NCI-H2107 treated with DMSO at 0.1 percent for 48 hours (cell line): ENCODE measurements at regions not wholly inside any gene's neighbourhood (a gene's known extent, or its start where the extent isn't known, plus 50 kb on each side); places are given as distances from the start of the nearest gene placed in this dataset.

Experiments used
- DNase-seq: peaks from one replicate; lab custom pipeline; 2025; ENCODE audit not compliant: unreplicated experiment; lab: John Stamatoyannopoulos, UW

DNA sequence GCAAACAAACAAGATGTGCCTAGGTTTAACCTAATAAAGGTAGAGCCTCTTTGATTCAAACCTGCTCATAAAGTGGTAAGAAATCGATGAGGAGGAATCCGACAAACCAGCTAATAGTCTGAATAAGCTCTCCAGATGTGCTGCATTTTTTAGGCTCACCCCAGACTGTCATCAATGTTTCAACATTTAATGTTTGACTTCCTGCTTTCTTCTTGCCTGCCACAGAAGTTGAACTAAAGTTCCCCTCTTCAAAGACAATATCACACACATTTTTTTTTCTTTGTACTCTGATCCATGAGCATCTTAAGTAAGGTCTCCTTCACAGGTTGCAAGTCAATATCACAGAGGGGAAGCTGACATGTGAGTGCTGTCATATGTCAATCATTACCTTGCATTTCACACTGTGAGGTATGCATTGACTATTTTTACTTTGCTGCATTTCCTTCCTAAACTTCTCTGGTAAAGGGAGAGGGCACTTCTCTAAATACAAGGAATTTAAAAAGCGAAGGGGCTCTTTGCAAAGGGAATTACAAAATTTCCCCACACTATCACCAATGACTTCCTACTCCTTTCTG, 172.3 kb upstream of the MCTP2 start:
- DNase-seq, result no peak

DNA sequence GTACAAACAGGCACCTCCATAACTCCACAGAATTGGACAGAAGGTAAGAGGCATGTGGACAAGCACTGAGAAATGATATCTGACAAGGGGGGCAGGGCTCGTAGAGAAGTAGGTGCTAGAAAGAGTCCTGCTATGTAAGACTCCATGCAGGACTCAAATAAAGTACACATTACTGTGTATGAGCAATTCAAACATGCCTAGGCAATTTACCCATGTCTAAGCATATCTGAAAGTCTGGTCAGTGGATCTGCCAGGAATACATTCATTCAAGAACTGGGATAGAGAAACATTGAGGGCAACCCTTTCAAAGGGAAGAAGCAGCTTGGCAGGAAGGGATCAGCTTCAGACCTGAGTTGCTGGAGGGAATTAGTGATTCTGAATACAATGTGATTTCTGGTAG, 174.1 kb upstream of the MCTP2 start:
- no peak for DNase-seq

DNA sequence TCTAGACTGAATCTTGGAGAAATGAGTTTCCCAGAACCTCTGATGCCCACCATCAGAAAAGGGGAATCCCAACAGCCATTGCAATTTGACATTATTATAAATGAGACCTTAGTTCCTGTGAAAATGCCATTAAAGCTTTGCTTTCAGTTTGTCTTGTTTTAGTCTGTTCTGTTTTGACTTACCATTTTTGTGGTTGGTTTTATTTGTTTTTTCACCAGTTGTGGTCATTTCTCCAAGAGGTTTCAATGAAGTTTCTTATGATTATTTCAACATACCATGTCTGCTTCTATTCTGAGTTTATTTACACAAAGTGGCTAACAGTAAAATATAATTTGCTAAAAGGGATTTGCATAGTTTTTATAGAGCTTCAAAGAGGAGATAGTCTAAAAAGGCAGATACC, 175.0 kb upstream of the MCTP2 start:
- DNase-seq, result no peak

DNA sequence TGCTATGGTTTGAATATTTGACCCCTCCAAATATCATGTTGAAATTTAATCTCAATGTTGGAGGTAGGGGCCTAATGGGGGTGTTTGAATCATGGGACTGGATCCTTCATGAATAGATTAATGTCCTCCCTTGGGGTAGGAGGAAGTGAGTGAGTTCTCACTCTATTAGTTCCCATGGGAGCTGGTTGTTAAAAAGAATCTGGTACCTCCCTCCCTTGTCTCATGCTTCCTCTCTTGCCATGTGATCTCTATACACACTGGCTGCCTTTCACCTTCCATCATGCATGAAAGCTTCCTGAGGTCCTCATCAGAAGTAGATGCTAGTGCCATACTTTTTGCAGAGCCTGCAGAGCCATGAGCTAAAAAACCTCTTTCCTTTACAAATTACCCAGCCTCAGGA, 177.7 kb upstream of the MCTP2 start:
- no peak for DNase-seq

DNA sequence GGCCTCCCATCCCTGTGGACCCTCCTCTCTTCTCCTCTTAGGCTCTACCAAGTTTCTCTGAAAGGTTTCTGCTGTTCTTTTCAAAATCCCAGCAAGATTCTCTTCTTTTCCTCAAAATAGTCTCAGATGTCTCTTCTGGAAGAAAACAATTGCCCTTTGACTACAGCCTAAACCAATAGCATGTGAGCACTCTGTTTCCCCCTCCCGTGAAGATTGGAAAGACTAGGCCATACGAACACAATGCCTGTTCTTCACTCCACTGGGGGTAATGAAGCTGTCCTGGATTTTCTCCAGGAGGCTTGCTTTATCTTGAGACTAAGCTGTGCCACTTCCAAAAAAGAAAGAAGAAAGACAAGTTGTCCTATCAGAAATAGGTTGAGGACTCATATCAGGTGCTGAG, 178.7 kb upstream of the MCTP2 start:
- no peak for DNase-seq

DNA sequence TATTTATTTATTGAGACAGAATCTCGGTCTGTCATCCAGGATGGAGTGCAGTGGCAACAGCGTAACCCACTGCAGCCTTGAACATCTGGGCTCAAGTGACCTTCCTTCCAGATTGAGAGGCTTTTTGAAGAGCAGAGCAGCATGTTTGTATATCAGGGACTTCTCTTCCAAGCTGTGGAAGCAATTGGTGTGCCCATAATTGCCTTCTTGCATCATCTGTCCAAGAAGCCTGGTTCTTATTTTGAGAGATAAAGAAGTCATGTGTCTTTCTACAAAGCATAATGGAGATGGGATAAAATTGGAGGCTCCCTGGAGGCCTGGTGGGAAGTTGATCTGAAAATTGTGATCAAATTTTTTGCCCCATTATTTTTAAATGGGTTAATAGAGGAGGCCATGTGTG, 183.8 kb upstream of the MCTP2 start:
- DNase-seq, result no peak

DNA sequence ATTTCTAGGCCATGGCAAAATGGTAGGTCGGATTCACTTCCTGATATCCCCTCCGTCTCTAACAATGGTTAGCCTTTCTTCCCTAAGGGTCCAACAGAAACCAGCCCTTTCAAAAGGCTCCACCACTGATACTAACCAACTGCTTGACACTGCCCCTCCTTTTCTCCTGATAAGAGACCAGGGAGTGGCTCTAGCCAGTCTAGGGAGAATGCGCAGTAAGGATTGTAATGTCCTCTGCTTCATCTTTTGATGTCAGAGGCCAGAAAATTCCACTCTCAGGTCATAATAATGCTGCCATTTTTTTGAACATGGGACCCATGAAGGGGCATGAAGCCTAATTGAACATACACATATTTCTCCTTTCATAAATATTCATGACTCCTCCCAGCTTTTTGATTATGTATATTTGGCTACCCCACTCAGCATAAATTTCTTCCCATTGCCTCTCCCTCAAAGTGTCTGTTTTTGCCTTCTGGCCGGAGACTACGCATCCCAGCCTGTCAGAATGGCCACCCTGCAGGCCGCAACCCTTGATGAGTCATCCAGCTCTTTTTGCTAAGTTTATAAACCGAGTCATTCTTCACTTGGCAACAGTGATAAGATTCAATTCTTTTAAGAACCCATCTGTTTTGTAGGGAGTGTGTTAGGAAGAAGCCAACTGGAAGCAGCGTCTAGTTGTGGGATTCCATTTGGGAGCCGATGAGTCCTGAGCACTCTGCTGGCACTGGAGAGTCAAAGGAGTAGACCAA, 189.0 kb upstream of the MCTP2 start:
- DNase-seq, result no peak

DNA sequence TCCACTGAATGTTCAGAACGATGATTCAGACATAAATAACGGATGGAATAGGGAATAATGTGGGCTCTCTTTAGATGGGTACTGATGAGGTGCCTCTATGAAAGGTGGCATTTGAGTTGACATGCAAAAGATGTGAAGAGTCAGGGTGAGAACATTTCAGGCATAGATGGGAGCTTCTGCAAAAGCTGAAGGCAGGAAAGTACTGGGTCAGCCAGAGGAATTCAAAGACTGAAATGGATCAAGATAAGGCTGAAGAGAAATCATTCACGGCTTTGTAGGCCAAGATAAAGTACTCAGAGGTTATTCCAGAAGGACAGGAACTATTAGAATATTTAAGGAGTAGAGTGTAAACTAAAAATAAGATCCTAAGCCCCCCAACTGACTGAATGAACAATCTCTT, 189.6 kb upstream of the MCTP2 start:
- DNase-seq, result no peak

DNA sequence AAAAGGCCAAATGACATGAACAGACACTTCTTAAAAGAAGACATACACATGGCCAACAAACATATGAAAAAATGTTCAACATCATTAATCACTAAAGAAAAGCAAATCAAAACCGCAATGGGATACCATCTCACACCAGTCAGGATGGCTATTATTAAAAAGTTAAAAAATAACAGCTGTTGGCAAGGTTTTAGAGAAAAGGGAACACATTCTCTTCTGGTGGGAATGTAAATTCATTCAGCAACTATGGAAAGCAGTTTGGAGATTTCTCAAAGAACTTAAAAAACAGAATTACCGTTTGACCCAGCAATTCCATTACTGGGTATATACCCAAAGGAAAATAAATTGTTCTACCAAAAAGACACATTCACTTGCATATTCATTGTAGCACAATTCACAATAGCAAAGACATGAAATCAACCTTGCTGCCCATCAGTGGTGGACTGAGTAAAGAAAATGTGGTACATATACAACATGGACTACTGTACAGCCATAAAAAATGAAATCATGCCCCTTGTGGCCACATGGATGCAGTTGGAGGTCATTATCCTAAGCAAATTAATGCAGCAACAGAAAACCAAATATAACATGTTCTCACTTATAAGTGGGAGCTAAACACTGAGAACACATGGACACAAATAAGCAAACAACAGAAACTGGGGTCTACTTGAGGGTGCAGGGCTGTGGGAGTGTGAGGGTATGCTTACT, 190.7 kb upstream of the MCTP2 start:
- no peak for DNase-seq

DNA sequence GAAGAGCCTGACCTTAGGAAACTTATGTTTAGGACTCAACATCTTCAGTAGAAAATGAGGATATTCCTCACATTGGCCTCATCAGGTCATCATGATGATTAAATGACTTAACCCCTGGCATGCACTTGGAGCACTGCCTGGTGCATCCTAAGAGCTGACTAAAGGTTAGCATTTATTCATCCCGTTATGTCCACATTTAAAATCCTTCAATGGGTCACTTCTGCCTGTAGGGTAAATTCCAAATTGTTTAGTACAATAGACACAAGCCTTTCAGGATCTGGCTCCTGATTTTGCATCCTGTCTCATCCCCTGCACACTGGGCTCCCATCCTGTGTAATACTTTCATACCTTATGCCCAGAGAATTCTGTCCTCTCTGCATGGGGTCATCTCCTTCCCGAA, 195.2 kb upstream of the MCTP2 start:
- no peak for DNase-seq

DNA sequence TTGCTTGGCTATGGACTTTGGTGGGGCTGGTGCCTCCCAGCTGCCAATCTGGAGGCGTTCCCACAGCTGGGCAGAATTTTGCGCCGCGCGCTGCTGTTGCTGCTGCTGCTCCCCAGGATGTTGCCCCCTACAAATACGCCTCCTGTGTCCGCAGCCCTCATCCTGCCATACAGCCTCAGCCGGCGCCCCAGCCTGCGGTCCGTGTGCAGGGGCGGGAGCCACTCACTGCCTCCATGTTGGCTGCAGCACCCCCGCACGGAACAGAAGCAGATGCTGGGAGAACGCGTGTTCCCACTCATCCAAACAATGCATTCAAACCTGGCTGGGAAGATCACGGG, 197.7 kb upstream of the MCTP2 start:
- DNase-seq, result no peak

DNA sequence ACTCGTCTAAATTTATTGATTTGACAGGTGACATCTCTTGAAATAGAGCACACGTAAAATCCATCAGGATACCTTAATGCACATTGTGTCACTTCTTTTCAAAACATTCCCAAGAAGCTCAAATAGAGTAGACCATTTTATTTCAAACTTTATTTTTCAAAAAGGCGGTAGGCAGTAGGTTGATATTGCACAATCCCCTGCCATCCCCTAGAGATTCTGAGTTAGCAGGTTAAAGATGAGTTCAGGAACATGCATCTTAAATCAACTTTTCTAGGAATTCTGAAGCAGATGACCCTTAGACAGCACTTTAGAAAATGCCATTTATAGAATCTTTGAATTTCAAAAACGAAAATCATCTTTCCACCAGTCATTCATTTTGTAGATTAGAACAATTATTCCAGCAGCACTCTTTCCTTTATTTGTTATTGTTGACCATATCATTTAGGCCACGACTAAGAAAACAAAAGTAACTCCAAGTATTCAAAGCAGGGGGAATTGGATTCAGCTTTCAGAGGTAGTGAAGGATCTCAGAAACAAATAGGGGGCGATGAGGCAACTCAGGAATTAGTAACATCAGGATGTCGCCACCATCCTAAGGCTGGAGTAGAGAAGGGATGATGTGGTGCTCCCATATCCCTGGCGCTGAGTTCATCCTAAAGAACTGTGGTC, 198.2 kb upstream of the MCTP2 start:
- DNase-seq, result no peak

DNA sequence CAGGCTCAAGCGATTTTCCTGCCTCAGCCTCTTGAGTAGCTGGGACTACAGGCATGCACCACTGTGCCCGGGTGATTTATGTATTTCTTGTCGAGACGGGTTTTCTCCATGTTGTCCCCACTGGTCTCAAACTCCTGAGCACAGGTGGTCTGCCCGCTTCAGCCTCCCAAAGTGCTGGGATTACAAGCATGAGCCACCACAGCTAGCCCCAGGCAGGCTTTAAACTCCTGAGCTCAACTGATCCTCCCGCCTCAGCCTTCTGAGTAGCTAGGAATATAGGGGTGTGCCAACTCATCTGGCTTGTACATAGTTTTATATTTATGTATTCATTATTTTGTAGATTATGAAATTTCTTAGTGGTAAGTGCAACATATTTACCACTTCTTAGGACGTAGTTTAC, 198.8 kb upstream of the MCTP2 start:
- DNase-seq, result no peak

DNA sequence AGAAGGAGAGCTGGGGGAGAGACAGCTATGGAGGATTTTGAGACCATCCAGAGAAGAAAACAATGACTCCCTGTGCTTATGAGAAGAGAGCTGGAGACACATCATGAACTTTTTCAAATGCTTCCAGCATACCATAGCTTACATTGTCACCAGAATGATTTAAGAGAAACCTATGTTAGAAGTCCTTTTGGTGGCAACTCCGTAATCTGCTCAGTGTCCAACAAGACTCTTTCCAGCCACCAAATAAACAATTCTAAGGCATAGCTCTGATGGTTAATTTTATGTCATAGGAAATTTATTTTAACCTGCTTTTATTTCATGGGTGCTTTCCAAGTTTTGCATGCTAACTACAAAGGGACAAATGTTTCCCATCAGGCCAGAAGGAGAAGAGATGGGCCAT, 200.3 kb upstream of the MCTP2 start:
- no peak for DNase-seq

DNA sequence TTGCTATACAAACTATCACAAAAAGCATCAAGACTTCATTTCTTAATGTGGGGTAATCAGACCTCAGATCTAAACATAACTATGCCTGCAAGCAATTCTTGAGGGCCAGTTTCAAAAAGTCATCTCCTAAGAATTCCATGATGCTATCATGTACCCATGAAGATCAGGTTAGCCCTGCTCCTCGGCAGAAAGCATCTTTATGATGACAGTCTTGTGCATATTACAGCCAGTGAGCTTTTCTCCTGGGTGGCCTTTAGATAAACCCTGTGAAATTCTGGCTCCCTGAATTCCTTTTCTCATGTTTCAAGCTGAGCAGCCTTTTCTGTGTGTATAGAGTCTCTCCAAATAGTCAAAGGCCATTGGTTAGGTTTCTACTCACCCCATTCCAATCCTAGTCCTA, 201.9 kb upstream of the MCTP2 start:
- DNase-seq, result no peak

DNA sequence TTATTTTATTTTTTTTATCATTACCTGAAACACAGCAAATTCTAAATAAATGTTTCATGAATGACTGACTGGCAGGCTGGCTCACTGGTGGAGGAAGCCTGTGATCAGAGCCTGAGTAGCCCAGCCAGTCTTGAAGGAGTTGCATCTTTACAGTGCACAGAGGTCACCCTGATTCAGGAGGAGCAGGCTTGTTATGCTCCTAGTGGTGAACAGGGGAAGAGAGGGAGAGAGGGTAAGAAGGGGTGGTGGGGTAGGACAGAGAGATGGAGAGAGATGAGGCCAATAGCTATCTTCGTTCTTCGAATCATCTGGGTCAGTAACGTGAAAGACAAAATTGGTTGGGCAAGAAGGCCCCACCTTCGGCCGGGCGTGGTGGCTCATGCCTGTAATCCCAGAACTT, 202.6 kb upstream of the MCTP2 start:
- no peak for DNase-seq

DNA sequence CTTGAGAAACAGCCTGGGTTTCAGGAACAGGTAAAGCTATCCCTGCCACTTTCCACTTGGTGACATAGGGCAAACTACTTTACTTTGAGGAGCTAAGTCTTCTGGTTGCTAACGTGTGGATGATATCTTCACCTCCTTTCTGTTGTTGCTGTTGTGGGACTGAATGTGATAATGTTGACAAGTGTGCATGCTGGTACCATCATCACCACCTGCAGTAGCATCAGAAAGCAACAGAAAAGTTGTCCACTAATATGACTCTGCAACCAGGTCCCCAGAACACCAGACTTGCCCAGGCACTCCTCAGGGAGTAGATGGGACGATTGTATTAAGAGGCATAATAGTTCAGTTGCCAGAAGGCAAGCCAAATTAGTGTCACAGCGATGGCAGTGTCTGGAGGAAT, 203.2 kb upstream of the MCTP2 start:
- DNase-seq, result no peak

DNA sequence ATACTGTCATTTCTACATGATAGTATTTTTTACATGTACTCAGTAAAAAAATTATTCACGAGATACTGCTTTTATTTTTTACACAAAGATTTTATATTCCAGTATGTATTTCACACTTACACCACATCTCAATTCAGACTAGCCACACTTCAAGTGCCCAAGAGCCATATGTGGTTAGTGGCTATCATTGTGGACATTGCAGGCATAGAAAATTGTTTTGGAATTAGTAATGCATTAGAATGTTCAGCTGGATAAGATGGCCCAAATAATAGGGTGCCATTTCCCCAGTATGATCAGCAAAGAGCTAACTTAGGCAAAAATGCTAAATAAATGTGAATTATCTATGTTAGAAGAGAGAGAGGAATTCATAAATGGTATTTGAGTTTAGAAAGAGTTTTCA, 203.8 kb upstream of the MCTP2 start:
- no peak for DNase-seq

DNA sequence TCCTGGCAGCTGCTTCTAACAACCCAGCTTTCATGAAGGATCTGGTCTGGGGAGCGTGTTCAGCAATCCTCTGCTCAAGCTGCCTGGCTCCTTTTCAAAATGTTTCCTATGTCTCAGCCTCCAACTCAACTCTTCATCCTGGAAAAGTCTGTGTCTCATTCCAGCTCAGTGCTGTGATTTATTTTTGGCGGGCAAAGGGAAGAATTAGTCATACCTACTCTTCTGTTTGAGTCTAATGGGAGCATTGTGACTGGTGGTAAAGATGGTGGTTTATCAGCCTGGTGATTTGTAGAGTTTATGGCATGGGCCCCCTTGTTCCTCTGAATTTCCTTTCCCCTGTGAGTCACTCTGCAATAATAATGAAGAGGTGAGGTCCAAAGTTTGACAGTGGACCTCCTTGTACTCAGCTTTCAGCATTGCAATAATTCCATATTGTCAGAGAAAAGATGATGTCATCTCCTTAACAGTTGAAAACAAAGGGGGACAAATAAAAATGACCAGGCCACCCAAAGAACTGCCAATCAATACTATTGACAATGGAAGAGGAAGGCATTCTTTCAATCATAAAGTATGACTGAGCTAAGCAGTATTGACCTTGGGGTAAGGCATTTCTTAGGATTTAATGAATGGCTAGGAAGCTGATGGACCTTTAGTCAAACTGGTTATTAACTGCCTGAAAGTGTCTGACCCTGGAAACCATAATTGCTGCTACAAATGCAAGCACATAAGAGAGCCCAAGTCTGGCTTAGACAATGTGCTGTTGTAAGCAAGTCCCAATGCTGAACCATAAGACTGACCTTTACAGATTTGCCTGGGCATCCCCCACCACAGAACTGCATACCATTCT, 204.7 kb upstream of the MCTP2 start:
- DNase-seq, result no peak

DNA sequence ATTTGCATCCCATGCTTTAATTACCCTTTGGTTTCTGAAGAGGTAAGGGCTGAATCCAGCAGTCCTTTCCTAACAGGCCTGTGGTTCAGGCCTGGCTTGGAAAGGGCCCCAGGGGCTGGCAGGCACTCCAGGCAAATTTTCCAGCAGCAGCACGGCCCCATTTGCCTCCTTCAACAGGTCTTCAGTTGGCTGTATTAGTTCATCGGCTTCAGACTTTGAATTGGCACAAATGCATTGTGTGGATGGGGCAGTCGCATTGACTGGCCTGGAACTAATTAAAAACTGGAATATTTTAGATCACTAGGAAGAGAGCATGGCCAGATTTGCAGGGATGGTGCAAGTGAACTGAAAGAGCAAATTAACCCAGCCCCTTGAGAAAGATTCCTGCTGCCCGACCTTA, 207.8 kb upstream of the MCTP2 start:
- DNase-seq, result no peak

DNA sequence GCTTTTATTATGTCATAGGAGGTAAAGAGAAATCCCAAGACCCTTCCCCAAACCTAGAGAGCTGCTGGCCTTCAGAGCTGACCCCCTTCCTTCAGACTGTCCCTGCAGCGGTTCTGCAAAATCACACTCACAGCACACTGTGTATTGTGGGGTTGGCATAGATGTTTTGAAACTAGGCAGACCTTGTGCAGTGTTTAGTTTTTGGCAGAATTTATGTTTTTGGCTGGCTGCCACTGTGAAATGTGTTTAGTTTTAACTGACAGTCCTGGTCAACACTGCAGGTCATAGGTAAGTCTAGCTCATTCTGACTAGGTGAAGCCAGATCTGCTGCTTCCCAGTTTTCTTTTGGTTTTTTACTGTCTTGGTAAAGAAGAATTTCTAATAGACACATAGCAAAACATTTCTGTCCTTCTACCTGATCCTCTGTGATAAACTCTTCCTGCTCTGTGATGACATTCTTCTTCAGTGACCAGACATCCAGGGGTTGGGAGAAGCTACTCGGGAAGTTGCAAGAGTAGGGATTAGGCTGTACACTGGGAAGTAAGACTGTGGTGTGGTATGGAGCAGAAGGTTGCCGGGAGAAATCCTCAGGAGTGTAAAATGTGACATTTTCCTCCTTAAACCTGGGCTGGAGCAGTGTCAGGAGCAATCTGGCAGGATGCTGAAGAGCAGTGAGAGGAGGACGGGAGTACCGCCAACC, 209.6 kb upstream of the MCTP2 start:
- no peak for DNase-seq
